H1 (cell line): ENCODE measurements at regions not wholly inside any gene's neighbourhood (a gene's known extent, or its start where the extent isn't known, plus 50 kb on each side); places are given as distances from the start of the nearest gene placed in this dataset.

Experiments used
- CREB1 ChIP-seq: IDR thresholded peaks from 2 replicates; pipeline ENCODE4 v1.6.1; 2012; ENCODE audit warnings: inconsistent platforms
- EP300 ChIP-seq, 2 experiments: IDR thresholded peaks; 1 replicate in 1 of 2; 2 replicates in 1 of 2; pipeline ENCODE4 v1.6.1; 2011 to 2012; ENCODE audit warnings: low read depth in 2 of 2, low read length in 2 of 2, mild to moderate bottlenecking in 2 of 2, borderline replicate concordance in 1 of 2, inconsistent platforms in 1 of 2, moderate library complexity in 1 of 2
- NRF1 ChIP-seq: IDR thresholded peaks from 2 replicates; pipeline ENCODE4 v1.6.1; 2011; ENCODE audit warnings: mild to moderate bottlenecking, low read depth, low read length, improper control_type of control experiment
- POLR2A ChIP-seq, 2 experiments: IDR thresholded peaks; 1 replicate in 1 of 2; 2 replicates in 1 of 2; pipeline ENCODE4 v1.6.1; 2011; ENCODE audit warnings: low read depth in 2 of 2, low read length in 2 of 2, mild to moderate bottlenecking in 2 of 2; ENCODE audit errors: control extremely low read depth in 1 of 2
- POLR2AphosphoS5 ChIP-seq: IDR thresholded peaks from 2 replicates; pipeline ENCODE4 v1.6.1; 2011; ENCODE audit warnings: low read depth, low read length
- SP1 ChIP-seq: IDR thresholded peaks from 2 replicates; pipeline ENCODE4 v1.6.1; 2011; ENCODE audit warnings: low read depth, low read length
- TF ChIP-seq, protein P1 (sequence below), 3 experiments: IDR thresholded peaks; 1 replicate in 2 of 3; 2 replicates in 1 of 3; pipeline versions ENCODE4 v1.5.1 to v1.6.1; 2011; ENCODE audit warnings: low read length in 3 of 3, mild to moderate bottlenecking in 3 of 3, inconsistent platforms in 2 of 3, low read depth in 1 of 3, moderate library complexity in 1 of 3; ENCODE audit not compliant: insufficient read depth in 1 of 3; ENCODE audit errors: control extremely low read depth in 1 of 3

DNA sequence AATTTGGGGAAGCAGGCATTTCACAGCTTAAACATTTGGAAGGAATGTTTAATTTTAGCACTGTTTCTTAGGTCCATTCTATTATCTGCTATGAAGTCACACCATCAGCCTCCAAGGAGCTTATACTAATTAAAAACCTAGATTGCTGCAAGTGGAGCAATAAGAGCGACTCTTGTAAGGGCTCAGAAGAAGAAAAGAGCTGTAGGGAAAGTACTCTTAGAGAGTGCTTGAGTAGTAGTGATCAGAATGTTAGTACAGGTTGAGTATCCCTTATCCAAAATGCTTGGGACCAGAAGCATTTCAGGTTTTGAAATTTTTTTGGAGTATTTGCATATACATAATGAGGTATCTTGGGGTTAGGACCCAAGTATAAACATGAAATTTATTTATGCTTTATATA lies 285.3 kb downstream of the UBE3D start:
- TF ChIP-seq NRF1: no peak
- no peak for TF ChIP-seq POLR2A (IDR thresholded peaks at IDR 0.05; ENCODE audit: control extremely low read depth in 1 of 2, low read depth in 2 of 2, low read length in 2 of 2)
- TF ChIP-seq CREB1: no peak
- TF ChIP-seq, protein P1, sequence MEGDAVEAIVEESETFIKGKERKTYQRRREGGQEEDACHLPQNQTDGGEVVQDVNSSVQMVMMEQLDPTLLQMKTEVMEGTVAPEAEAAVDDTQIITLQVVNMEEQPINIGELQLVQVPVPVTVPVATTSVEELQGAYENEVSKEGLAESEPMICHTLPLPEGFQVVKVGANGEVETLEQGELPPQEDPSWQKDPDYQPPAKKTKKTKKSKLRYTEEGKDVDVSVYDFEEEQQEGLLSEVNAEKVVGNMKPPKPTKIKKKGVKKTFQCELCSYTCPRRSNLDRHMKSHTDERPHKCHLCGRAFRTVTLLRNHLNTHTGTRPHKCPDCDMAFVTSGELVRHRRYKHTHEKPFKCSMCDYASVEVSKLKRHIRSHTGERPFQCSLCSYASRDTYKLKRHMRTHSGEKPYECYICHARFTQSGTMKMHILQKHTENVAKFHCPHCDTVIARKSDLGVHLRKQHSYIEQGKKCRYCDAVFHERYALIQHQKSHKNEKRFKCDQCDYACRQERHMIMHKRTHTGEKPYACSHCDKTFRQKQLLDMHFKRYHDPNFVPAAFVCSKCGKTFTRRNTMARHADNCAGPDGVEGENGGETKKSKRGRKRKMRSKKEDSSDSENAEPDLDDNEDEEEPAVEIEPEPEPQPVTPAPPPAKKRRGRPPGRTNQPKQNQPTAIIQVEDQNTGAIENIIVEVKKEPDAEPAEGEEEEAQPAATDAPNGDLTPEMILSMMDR (IDR thresholded peaks at IDR 0.05; ENCODE audit: control extremely low read depth in 1 of 3, insufficient read depth in 1 of 3, low read depth in 1 of 3, low read length in 3 of 3): no peak
- TF ChIP-seq SP1: no peak
- TF ChIP-seq EP300 (IDR thresholded peaks at IDR 0.05; ENCODE audit: borderline replicate concordance in 1 of 2, low read depth in 2 of 2, low read length in 2 of 2): no peak
- TF ChIP-seq POLR2AphosphoS5: no peak
